K562 (cell line): ENCODE measurements at regions not wholly inside any gene's neighbourhood (a gene's known extent, or its start where the extent isn't known, plus 50 kb on each side); places are given as distances from the start of the nearest gene placed in this dataset.

Experiments
- CXXC5 ChIP-seq: fragments of 250-450 bp; sonication (Bioruptor Pico); IDR thresholded peaks from 2 replicates; pipeline ENCODE4 v1.8.0; 2022; ENCODE audit warnings: inconsistent platforms, mild to moderate bottlenecking, moderate library complexity
- IFI16 ChIP-seq: fragments of 250-450 bp; sonication (Bioruptor Pico); IDR thresholded peaks from 2 replicates; pipeline ENCODE4 v2.1.2; 2022; ENCODE audit warnings: mild to moderate bottlenecking, inconsistent platforms
- RBBP5 ChIP-seq: fragments of 200-600 bp; sonication (generic); IDR thresholded peaks from 2 replicates; pipeline ENCODE4 v1.6.1; 2012; ENCODE audit warnings: borderline replicate concordance, mild to moderate bottlenecking, low read length, control low read depth, inconsistent platforms; ENCODE audit not compliant: insufficient read depth, poor library complexity, severe bottlenecking
- RBM14 ChIP-seq: fragments of 200-400 bp; formaldehyde crosslinking; IDR thresholded peaks from 2 replicates; pipeline ENCODE4 v1.6.1; 2018; ENCODE audit warnings: low read depth, mild to moderate bottlenecking, low read length, moderate library complexity, borderline replicate concordance; ENCODE audit not compliant: insufficient read depth
- SLC30A9 ChIP-seq: fragments of 250-450 bp; sonication (Bioruptor Pico); IDR thresholded peaks from 2 replicates; pipeline ENCODE4 v1.8.0; 2022; ENCODE audit warnings: mild to moderate bottlenecking, moderate library complexity
- TEAD2 ChIP-seq: fragments of 450-650 bp; IDR thresholded peaks from 2 replicates; pipeline ENCODE4 v1.6.1; 2016; ENCODE audit warnings: missing genetic modification characterization, control low read depth, missing compliant biosample characterization
- TF ChIP-seq, protein P1 (sequence below), 3 experiments: fragments of 200-800 bp in 1 of 3; sonication (Bioruptor generic) in 1 of 3; sonication (generic) in 1 of 3; formaldehyde crosslinking in 1 of 3; IDR thresholded peaks; 2 replicates each; pipeline versions ENCODE4 v1.6.1 to v1.8.0; 2016 to 2022; ENCODE audit warnings: mild to moderate bottlenecking in 2 of 3, missing compliant biosample characterization in 2 of 3, missing genetic modification characterization in 2 of 3, missing genetic modification reagents in 1 of 3
- TF ChIP-seq, protein P2 (sequence below), 2 experiments: fragments of 200-800 bp in 1 of 2; sonication (Bioruptor generic) in 1 of 2; sonication (generic) in 1 of 2; formaldehyde crosslinking in 1 of 2; IDR thresholded peaks in 1 of 2; conservative IDR thresholded peaks in 1 of 2; 2 replicates each; pipeline versions ENCODE4 v1.5.0 to v1.6.1; 2016 to 2020; ENCODE audit warnings: missing compliant biosample characterization in 1 of 2, missing genetic modification characterization in 1 of 2, missing genetic modification reagents in 1 of 2

DNA sequence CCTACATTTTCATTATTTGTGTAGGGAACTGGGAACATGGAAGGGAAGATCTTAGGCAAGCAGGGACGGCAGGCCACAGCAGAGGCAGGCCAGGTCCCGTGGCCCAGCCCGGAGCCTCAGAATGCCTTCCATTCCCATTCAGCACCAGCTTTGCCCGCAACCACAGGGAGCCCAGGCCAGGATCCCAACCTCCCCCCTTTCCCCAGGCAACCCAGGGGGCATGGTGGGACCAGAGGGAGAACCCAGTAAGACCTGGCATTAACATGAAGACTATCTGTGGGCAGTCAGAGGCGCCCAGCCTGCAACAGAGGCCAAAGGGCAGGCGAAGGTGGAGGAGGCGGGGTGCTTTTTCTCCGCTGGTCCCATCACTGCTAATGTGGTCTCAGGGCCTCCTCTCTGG lies 135.6 kb downstream of the TPRA1 start (continued):
- TF ChIP-seq, protein P1, sequence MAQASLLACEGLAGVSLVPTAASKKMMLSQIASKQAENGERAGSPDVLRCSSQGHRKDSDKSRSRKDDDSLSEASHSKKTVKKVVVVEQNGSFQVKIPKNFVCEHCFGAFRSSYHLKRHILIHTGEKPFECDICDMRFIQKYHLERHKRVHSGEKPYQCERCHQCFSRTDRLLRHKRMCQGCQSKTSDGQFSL (CRISPR knock-in tag; IDR thresholded peaks at IDR 0.05) = no peak
- TF ChIP-seq, protein P1 (tag; IDR thresholded peaks at IDR 0.05) = no peak
- TF ChIP-seq, protein P2, sequence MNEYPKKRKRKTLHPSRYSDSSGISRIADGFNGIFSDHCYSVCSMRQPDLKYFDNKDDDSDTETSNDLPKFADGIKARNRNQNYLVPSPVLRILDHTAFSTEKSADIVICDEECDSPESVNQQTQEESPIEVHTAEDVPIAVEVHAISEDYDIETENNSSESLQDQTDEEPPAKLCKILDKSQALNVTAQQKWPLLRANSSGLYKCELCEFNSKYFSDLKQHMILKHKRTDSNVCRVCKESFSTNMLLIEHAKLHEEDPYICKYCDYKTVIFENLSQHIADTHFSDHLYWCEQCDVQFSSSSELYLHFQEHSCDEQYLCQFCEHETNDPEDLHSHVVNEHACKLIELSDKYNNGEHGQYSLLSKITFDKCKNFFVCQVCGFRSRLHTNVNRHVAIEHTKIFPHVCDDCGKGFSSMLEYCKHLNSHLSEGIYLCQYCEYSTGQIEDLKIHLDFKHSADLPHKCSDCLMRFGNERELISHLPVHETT (CRISPR knock-in tag; conservative IDR thresholded peaks at IDR 0.05 in 1 of 2, IDR thresholded peaks at IDR 0.05 in 1 of 2) = no peak
- no peak for TF ChIP-seq SLC30A9
- no peak for TF ChIP-seq RBBP5
- TF ChIP-seq TEAD2 (tag) = no peak
- TF ChIP-seq IFI16 = no peak
- TF ChIP-seq RBM14 = no peak
- TF ChIP-seq CXXC5 = no peak
- TF ChIP-seq, all 486 proteins: peak for 0
